ENCODE measurements at regions not wholly inside any gene's neighbourhood (a gene's known extent, or its start where the extent isn't known, plus 50 kb on each side); places are given as distances from the start of the nearest gene placed in this dataset.
A peak's percentile ranks its signal among the peaks of the same experiment; 100 is the strongest.

DNA sequence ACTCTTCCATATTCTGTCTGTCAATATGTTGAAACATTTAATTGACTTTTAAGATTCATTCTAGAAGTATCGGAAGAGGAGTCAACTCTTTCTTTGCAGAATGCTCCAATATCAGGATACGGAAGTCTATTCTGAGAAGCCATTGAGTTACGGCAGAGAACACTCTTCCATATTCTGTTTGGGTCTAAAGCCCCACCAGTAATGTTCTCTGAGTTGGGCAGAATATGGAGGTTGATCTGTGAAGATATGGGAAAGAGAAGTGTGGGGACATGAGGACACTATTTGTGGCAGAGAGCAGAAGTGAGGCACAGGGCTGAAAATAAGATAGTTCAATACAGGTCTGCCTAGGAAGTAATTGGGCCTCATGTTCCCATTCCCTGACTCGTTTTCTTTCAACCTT lies 300.0 kb downstream of the DIRAS2 start:
- Histone ChIP-seq H3K36me3 (ENCODE audit: control insufficient read depth in 1 of 2, insufficient read depth in 2 of 2, low read length in 2 of 2) (no peaks in the 10 kb centered on the region), H3K4me3 (replicated peaks in 1 of 2; ENCODE audit: low read depth in 1 of 2, low read length in 2 of 2) (no peak overlapping the region), H3K9me2 (ENCODE audit: insufficient read depth) (no peaks in the 10 kb centered on the region), H2AFZ (ENCODE audit: low read depth, low read length, poor library complexity, severe bottlenecking) (no peak overlapping the region), H3K9ac (ENCODE audit: low read length) (no peak overlapping the region), H3K4me2 (ENCODE audit: low read length) (no peak overlapping the region), H3K4me1 (ENCODE audit: control insufficient read depth in 1 of 2, insufficient read depth in 2 of 2, low read length in 2 of 2) (no peaks in the 10 kb centered on the region), H3K79me2 (ENCODE audit: insufficient read depth, low read length) (no peaks in the 10 kb centered on the region), H4K20me1 (ENCODE audit: insufficient read depth) (no peaks in the 10 kb centered on the region), H3K27me3 (ENCODE audit: insufficient read depth, low read length) (peaks cover 13% of the 10 kb centered on the region), H3K27ac (ENCODE audit: low read depth, low read length) (no peak overlapping the region), H3K9me3 (ENCODE audit: control insufficient read depth in 1 of 2, insufficient read depth in 1 of 2, low read depth in 1 of 2, low read length in 2 of 2) (no peaks in the 10 kb centered on the region)
- DNase-seq (ENCODE audit: low read depth, low spot score), result no peak
- BruUV-seq (replicated peaks), result no TSS peak
- ChIA-PET CTCF (no interaction called here), RAD21 (ENCODE audit: low non-redundant PET in 1 of 2, low total read pairs in 2 of 2, uncharacterized antibody in 2 of 2, unreplicated experiment in 2 of 2) (no interaction called here), POLR2A (no interaction called here)
- no peak for ATAC-seq
- TF ChIP-seq CEBPB (IDR thresholded peaks at IDR 0.05; ENCODE audit: low read depth) (no peak), MAX (IDR thresholded peaks at IDR 0.05) (no peak), SP1 (IDR thresholded peaks at IDR 0.05; ENCODE audit: low read depth) (no peak)
- intact Hi-C loops (cut with micrococcal nuclease), result no loop called here

GRCh38 chr9:90343366-90343765 lies 299.3 kb downstream of the DIRAS2 start:
- RAD21 ChIA-PET (ENCODE audit: low non-redundant PET in 1 of 2, low total read pairs in 2 of 2, uncharacterized antibody in 2 of 2, unreplicated experiment in 2 of 2), result no interaction called here
- intact Hi-C loops (cut with micrococcal nuclease), result no loop called here
- Histone ChIP-seq H3K79me2 (ENCODE audit: insufficient read depth, low read length) (no peaks in the 10 kb centered on the region), H3K9me2 (ENCODE audit: insufficient read depth) (no peaks in the 10 kb centered on the region), H2AFZ (ENCODE audit: low read depth, low read length, poor library complexity, severe bottlenecking) (no peak overlapping the region), H3K9ac (ENCODE audit: low read length) (no peak overlapping the region), H3K27me3 (ENCODE audit: insufficient read depth, low read length) (peaks cover 13% of the 10 kb centered on the region), H3K4me1 (ENCODE audit: control insufficient read depth in 1 of 2, insufficient read depth in 2 of 2, low read length in 2 of 2) (no peaks in the 10 kb centered on the region), H3K4me3 (replicated peaks in 1 of 2; ENCODE audit: low read depth in 1 of 2, low read length in 2 of 2) (no peak overlapping the region), H3K4me2 (ENCODE audit: low read length) (no peak overlapping the region), H4K20me1 (ENCODE audit: insufficient read depth) (no peaks in the 10 kb centered on the region), H3K9me3 (ENCODE audit: control insufficient read depth in 1 of 2, insufficient read depth in 1 of 2, low read depth in 1 of 2, low read length in 2 of 2) (no peaks in the 10 kb centered on the region), H3K36me3 (ENCODE audit: control insufficient read depth in 1 of 2, insufficient read depth in 2 of 2, low read length in 2 of 2) (no peaks in the 10 kb centered on the region), H3K27ac (ENCODE audit: low read depth, low read length) (no peak overlapping the region)
- CTCF ChIA-PET, result no interaction called here
- ATAC-seq (no peak), DNase-seq (ENCODE audit: low read depth, low spot score) (no peak)
- peak; percentile 53 for TF ChIP-seq REST (IDR thresholded peaks at IDR 0.05; ENCODE audit: low read depth)
- no peak for TF ChIP-seq SRF (IDR thresholded peaks at IDR 0.05; ENCODE audit: low read depth)
- BruUV-seq (replicated peaks), result no TSS peak
- POLR2A ChIA-PET, result no interaction called here
